Retina (tissue), 1 donor: ENCODE measurements at regions not wholly inside any gene's neighbourhood (a gene's known extent, or its start where the extent isn't known, plus 50 kb on each side); places are given as distances from the start of the nearest gene placed in this dataset.
"Not testable (repeated sequence)": the region's sequence is repeated elsewhere in the genome, so short reads cannot be mapped to it uniquely, and the experiment has no call there.

ENCODE experiments used
- DNase-seq: peaks from one replicate; pipeline ENCODE4 v3.0.0-alpha.2; 2016

GRCh38 chrX:3990569-3990968 lies 277.1 kb upstream of the PRKX start:
- DNase-seq, result no peak

- DNase-seq, result not testable (repeated sequence)
Measured at GRCh38 chrX:3972104-3972858, 258.8 kb upstream of the PRKX start.

GRCh38 chrX:3968749-3969148 lies 255.3 kb upstream of the PRKX start:
- no peak for DNase-seq

DNA sequence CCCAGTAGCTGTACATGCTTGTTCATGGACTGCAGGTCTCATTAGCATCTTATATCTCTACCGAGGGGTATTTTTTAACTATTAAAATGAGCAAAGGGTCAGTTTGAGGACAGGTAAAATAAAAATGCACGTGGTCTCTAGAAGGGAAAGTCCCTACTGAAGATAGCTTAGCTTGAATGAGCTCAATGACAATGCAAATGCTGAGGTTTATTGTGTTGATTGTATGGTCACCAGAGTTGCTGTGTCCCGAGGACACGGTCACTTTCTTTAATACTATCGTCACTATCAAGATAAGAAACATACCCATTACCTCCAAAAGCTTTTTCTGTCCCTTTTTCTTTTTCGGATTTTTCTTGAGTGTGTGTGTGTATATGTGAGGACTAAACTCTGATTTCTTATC lies 250.5 kb upstream of the PRKX start:
- DNase-seq, result no peak

DNA sequence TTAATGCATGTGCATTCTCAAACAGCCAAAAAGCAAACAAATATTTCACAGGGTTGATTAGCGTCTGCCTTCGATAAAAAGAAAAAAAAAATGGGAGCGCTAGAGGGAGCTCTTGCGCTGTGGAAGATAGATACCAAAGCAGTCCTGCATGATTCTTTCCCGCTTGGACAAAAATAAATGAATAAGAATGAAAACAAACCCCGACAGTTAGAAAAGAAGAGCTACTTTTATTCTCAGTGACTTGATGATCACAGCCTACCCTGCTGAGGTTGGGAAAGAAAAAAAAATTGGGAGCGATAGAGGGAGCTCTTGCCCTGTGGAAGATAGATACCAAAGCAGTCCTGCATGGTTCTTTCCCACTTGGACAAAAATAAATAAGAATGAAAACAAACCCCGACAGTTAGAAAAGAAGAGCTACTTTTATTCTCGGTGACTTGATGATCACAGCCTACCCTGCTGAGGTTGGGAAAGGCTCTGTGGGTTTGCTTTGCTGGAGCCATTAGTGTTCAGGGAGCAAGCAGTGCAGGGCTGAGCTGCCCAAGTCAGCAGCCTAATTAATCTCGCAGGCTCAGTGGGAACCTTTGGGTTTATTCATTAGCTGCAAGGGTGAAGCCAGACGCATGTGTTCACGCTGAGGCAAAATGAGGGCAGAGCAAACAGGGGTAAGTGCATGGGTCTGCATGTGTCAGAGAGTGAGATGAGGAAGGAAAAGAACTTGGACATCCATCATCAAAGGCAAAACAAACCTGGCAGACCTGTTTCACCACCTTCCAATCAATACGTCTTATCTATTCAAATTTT lies 249.3 kb upstream of the PRKX start:
- peak; percentile 87 for DNase-seq

DNA sequence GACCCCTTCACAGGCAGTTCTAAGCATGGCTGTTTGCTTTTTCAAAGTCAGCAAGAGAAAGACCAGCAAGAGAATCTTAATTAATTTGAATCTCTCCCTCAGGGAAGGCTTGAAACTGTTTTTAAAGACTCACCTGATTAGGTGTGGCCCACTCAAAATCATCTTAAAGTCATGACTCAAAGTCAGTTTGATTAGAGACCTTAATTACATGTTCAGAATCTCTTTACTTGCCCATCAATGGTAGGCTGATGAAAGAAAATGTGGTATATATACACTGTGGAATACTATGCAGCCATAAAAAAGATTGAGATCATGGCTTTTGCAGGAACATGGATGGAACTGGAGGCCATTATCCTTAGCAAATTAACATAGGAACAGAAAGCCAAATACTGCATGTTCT lies 247.5 kb upstream of the PRKX start:
- no peak for DNase-seq

DNA sequence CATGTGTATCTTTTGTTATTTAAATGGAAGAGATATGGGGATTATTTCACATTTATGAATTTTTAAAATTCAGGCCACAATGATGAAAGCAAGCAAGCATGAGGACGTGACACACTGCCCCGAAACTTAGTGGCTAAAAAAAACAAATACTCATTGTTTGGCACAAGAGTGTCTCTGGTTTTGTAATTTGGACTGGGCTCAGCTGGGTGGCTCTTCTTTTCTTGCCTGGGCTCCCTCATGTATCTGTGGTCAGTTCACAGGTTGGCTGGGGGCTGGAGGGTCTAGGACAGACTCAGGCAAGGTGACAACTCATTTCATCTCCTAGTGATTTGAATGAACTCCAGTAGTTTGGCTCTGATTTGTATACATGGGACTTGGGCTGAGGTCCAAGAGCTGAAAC lies 238.4 kb upstream of the PRKX start:
- DNase-seq, result no peak

GRCh38 chrX:3950373-3950772 lies 236.9 kb upstream of the PRKX start:
- no peak for DNase-seq

DNA sequence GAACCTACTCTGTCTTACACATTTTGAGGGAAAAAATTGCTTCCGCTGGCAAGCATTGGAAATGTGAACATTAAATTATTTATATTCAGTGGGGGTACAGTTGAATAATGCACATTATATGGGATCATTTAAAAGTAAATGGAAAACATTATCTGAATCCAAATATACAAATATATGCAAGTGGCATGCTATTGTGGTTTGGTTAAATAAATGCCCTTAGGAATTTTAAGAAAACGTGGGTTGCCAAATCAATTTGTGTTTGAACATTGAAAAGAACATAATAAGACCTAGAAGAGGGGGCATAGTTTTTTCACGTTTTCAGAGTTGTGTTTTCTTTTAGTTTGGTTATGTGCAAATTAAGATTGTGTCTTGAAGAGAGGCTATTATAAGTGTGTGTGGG lies 230.5 kb upstream of the PRKX start:
- DNase-seq, result no peak

- DNase-seq, result peak; percentile 50
Measured at GRCh38 chrX:3940000-3940610, 226.7 kb upstream of the PRKX start.

DNA sequence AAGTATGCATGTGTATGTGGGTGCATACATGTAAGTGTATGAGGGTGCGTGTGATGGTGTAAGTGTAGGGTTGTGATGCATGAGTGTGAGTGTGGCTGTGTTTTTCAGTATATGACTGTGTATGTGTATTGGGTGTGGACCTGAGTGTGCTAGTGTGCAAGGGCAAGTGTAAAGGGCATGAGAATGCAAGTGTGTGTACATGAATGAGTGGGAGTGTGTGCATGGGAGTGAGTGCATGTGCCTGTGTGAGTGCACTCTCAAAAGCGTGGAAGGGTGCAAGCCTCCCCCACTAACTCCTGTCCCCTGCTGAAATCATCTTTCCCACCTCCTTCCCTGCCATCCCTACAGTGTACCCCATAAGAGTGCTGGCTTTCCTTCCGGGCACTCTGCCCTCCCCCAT lies 225.1 kb upstream of the PRKX start:
- DNase-seq, result no peak

DNA sequence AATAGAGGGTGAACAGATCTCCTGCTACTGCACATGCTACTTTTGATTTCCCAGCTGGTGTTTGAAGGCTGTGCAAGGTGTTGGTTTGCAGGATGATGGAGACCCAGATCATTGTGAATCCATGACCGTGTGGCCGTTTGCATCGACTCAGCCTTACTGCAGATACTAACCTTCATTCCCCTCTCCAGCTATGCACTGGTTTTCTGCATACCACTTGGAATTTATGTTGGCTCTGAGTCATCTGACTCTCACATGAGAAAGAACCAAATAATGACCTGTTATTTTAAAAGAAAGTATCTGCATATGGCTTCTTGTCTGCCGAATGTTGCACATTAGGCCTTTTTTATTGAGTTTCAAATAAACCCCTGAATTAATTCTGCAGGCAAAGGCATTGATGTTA lies 221.7 kb upstream of the PRKX start:
- DNase-seq, result not testable (repeated sequence)

- DNase-seq, result not testable (repeated sequence)
Measured at GRCh38 chrX:3920424-3921017, 207.1 kb upstream of the PRKX start.

GRCh38 chrX:3919668-3920423 lies 206.4 kb upstream of the PRKX start:
- not testable (repeated sequence) for DNase-seq

GRCh38 chrX:3914813-3915212 lies 201.4 kb upstream of the PRKX start:
- DNase-seq, result not testable (repeated sequence)

DNA sequence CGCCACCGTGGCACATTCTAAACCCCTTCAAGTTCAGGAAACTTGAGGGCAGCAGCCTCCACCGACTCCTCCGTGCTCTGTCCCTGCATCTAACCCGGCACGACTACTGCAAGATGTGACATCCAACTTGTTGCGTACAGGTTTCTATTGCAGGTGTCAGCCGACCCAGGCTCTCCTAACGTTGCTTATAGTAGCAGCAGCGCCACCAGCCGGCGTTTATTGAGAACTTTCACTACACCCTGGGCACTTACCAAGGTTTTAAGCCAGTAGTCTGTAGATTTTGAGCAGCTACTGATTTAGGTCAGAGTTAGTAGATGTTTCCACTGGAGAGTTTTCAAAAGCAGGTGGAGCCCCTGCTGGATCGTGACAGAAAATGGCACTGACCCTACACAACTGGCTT lies 200.6 kb upstream of the PRKX start:
- not testable (repeated sequence) for DNase-seq

GRCh38 chrX:3911012-3911411 lies 197.6 kb upstream of the PRKX start:
- not testable (repeated sequence) for DNase-seq

DNA sequence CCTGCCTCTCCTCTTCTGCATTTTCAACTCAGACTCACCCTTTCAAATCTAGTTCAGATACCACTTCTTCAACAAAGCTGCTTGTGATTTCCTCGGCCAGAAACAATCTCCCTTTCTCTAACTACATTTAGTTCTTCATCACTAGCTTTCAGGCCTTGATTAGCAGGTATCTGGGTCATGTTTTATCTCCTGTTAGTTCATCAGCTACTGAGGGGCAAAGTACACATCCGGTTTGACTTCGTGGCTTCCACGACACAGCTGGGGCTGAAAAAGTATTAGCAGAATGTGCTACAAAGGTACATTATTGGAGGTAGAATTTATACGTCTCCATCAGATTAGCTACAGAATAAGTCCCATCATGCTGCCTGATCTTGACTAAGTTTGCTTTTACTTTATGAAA lies 197.2 kb upstream of the PRKX start:
- DNase-seq, result not testable (repeated sequence)

DNA sequence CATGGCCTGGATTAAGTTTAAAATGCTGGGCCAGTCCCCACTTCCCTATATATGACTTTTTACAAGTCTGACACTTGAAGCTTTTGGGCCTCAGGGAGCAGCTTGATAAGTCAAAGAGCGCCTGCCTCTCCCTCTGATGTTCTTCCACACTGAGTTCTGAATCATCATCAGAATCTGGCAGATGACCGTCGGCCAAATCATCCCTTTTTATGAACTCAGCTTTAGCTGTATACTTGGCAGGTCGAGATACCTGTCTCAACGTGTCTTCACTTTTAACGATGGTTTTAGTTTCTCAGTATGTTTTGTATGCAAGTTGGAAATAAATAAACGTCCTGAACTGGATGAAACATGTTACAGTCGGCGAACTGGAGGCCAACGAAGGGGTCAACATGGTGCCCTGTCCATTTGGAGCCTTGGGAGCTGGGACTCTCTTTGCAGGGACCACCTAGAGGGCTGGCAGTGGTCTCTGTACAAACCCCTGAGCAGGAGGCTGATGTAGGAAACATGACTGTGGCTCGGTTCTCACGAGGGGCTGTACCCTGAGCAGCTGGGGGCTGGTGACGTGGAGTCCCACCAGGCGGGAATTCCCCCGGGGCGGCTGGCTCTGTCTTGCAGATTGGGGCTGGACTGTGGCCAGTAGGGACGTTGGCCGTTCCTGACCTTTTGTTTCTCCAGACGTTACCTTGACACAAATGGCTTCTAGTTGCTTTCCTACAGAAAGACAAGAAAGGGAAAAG lies 192.2 kb upstream of the PRKX start:
- not testable (repeated sequence) for DNase-seq

- not testable (repeated sequence) for DNase-seq
Measured at GRCh38 chrX:3902222-3902621, 188.8 kb upstream of the PRKX start.

DNA sequence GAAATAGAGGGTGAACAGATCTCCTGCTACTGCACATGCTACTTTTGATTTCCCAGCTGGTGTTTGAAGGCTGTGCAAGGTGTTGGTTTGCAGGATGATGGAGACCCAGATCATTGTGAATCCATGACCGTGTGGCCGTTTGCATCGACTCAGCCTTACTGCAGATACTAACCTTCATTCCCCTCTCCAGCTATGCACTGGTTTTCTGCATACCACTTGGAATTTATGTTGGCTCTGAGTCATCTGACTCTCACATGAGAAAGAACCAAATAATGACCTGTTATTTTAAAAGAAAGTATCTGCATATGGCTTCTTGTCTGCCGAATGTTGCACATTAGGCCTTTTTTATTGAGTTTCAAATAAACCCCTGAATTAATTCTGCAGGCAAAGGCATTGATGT lies 183.3 kb upstream of the PRKX start:
- not testable (repeated sequence) for DNase-seq

DNA sequence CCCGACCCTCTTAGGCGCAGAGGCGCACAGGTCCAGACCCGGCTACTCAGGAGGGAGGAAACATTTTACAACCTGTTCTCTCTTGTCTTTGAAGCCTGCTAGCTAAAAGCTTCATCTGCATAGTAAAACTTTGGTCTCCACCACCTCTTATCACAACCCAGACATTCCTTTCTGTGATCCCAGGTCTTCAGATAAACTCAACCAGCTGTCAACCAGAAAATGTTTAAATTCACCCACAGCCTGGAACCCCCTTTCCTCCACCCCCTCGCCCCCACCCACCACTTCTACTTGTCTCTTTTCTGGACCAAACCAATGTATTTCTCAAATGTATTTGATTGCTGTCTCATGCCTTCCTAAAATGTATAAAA lies 169.1 kb upstream of the PRKX start:
- not testable (repeated sequence) for DNase-seq
